ENCODE measurements at regions not wholly inside any gene's neighbourhood (a gene's known extent, or its start where the extent isn't known, plus 50 kb on each side); places are given as distances from the start of the nearest gene placed in this dataset.

- DNase-seq (ENCODE audit: low spot score): peak; percentile 5
Observed at GRCh38 chr7:115707258-115708012, 323.1 kb downstream of the TFEC start.

DNA sequence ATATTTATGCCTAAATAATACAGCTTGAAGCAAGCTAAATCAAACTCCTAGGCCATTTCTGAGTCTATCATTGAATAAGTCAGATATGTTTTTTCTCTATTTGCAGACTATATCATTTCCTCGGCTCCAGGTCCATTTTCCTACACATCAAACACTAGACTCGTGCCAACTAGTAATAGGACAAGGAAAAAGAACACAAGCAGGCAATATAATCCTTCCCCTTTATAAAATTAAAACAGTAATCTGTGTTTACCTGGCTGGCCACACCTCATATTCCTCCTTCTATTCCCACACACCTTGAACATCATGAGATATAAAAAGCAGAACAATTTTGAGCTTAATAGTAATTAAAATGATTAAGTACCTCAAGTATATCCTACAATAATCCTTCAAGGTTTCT lies 325.7 kb downstream of the TFEC start:
- no peak for DNase-seq (ENCODE audit: low spot score)

DNA sequence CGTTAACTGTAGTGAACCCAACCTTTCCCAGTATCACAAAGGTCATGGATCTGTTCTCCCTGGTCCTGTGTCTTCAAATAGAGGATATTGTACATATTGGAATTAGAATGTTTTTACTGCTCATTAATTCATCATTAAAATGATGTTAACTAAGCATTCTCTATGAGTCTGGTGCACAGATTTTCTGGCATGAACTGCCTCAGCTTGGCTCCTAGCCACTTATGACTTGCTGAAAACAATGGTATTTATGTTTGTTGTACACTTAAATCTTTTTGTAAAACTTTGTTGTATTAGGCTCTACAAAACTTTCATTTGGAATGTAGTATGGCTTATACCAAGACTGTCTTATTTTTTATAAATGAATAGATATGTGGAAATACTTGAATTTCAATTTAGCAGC lies 329.4 kb downstream of the TFEC start:
- no peak for DNase-seq (ENCODE audit: low spot score)

DNA sequence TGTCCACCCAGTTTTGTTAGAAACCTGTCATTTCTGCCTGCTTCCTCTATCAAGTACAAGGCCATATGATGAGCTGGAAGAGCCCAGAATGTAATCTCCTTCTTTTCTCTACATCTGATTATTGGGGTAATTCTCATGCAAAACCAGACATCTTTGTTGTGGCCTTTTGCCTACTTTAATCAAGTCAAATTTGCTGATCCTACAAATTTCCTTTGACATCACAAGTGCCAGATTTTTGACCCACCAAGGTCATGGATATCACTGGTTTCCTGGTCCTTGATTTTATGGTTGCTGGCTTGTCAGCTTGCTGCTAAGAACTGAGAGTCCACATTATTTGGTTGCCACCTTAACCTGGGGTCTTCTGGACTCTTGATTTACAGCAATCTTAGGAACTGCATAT lies 336.1 kb downstream of the TFEC start:
- DNase-seq (ENCODE audit: low spot score): no peak

GRCh38 chr7:115693779-115694178 lies 336.8 kb downstream of the TFEC start:
- DNase-seq (ENCODE audit: low spot score): no peak

- no peak for DNase-seq (ENCODE audit: low spot score)
Observed at GRCh38 chr7:115689941-115690340, 340.6 kb downstream of the TFEC start.

- no peak for DNase-seq (ENCODE audit: low spot score)
Observed at GRCh38 chr7:115683093-115683492, 347.5 kb downstream of the TFEC start.

DNA sequence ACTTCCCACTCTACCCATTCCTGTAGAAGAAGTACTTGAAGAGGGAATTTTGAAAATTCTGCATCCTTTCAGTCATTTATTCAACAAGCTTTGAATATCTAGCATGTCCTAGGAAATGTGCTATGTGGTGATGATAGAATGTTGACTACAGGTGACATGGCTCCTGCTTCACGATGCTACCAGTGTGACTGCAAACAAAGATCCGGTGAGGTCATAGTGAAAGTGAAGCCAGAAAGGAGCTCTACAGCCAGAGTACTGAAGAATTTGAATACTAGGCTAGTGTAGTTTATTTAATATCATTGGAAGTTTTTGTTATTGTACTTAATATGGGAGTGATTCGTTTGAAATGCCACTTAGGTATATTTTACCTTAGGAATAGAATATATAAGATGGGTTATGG lies 348.1 kb downstream of the TFEC start:
- no peak for DNase-seq (ENCODE audit: low spot score)

DNA sequence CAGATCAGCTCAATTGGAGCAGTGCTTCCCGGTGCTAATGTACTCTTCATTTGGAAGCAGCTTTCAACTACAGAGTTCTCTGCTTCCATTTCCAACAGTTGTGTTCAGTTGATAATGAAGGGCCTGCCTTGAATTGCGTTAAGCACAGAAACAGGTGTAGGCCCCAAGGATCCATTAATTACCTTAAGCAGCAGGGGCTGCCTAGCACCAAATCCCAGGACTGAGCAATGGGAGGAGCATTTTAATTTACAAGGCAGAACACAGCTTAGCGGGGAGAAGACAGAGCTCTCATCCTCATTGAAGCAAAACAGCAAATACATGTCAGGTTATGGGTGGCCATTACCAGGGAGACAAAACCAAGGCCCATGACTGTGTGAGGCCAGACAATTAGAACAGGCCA lies 349.6 kb downstream of the TFEC start:
- no peak for DNase-seq (ENCODE audit: low spot score)

GRCh38 chr7:115679976-115680375 lies 350.6 kb downstream of the TFEC start:
- DNase-seq (ENCODE audit: low spot score): peak; percentile 17

GRCh38 chr7:115679423-115679822 lies 351.1 kb downstream of the TFEC start:
- no peak for DNase-seq (ENCODE audit: low spot score)

DNA sequence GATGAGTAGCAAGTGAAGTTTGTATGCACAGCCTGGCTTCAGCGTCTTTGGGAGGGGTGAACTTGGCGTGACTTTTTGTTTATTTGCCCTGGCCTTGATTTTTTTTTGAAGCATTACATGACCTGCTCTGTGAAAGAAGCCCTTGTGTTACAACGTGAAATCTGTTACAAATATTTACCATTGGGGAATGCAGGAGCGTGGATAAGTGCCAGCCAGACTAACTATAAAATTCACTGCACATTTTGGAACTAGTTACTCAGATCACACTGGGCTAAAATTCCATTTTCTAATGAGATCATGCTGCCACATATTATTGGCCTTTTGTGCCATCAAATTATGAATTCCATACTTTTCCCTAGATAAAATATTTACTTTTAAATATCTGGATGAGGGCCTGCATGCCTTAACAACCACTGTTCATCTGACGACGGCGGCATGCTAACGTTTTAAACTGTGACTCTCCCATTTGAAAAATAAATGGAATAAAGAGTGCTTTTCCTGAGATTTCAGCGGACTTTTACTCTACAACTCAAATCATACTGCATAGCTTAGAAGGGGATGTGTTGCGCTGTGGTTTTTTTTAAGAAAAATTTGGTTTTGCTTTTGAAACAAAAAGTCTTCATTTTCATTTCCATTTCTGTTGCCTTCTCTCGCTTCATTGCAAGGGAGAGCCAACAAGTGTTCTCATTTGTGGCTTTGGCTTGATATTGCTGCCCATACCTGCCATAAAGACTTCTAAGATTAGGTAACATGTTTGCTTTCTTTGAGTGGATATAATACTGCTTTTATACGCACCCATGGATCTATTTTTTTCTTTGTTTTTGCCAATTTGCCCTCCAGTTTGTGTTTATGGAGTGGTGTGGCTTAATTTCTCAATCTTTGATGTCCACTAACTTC lies 352.2 kb downstream of the TFEC start:
- no peak for DNase-seq (ENCODE audit: low spot score)

GRCh38 chr7:115676707-115677106 lies 353.9 kb downstream of the TFEC start:
- DNase-seq (ENCODE audit: low spot score): no peak

GRCh38 chr7:115676080-115676479 lies 354.5 kb downstream of the TFEC start:
- DNase-seq (ENCODE audit: low spot score): no peak

GRCh38 chr7:115674467-115675024 lies 356.0 kb downstream of the TFEC start:
- no peak for DNase-seq (ENCODE audit: low spot score)

DNA sequence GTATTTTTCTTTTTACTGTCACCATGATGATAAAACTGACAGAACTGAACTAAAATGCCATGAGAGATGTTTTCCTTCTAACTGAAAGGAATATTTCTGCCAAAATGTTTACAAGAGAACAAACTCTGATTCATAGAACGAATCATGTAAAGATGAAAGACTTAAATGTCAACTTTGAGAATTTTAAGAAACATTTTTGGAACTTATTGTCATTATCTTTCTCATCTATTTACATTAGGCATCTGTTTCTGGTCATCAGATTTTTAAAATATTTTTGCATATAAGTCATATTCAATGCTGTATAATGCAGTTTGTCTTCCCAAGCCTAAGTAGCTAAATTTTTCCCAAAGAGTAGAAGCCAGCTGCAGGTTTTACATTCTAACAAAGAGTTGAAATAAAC lies 358.5 kb downstream of the TFEC start:
- no peak for DNase-seq (ENCODE audit: low spot score)

DNA sequence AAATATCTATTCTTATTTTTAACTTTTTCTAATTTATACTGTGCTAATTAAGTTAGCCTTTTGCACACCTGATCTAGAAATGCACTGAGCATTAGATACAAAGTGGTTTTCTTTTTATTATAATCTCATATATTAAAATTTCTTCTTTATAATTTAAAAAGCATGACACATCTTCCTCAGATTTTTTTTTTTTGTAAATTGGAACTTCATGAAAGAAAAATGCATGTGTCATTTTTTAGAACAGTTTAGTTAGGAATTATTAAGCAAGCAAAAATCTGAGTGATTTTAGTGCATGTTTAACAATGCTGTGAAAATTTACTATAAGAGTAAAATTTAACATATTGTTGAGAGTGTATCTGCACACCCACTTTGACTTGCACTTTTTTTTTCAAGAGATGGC lies 367.9 kb downstream of the TFEC start:
- DNase-seq (ENCODE audit: low spot score): no peak

GRCh38 chr7:115662120-115662519 lies 368.4 kb downstream of the TFEC start:
- DNase-seq (ENCODE audit: low spot score): no peak

DNA sequence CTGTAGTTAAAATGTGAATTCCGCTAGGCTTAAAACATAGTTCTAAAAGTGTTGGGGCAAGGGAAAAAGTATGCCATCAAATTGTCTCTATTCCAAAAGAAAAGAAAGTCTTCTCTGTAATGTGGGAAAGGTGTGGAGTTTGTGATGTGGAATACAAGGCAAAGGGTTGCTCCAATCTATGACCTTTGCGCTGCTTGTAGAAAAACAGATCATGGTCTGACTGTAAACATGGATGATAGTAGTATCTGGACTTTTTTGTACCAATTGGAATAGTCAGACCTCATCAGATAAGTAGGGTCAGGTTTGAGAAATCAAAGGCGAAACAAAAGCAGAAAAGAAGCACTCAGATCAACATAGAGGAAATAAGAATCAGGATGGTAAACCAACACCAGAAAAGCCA lies 372.3 kb downstream of the TFEC start:
- DNase-seq (ENCODE audit: low spot score): no peak

GRCh38 chr7:115654384-115655214 lies 376.0 kb downstream of the TFEC start:
- no peak for DNase-seq (ENCODE audit: low spot score)

GRCh38 chr7:115649429-115649828 lies 381.1 kb downstream of the TFEC start:
- DNase-seq (ENCODE audit: low spot score): no peak

DNA sequence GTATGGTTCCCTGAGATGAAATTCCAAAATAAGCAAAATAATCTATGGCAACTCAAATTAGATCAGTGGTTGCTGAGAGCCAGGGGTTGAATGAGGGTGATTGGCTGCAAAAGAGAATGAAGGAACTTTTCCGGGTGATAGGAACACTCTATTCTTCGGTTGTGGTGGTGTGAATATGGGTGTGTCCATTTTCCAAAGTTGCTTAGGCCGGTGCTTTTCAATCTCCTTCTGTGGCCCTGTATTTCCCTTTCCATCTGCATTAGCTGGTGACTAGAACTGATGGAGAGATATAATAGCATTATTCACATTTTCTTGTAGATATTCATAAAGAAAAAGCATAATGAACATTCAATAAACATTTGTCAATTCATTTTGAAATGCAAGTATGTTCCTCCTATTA lies 382.9 kb downstream of the TFEC start:
- DNase-seq (ENCODE audit: low spot score): no peak
